ENCODE measurements at regions not wholly inside any gene's neighbourhood (a gene's known extent, or its start where the extent isn't known, plus 50 kb on each side); places are given as distances from the start of the nearest gene placed in this dataset.
A peak's percentile ranks its signal among the peaks of the same experiment; 100 is the strongest.

GRCh38 chr6:125539892-125540291, 209.5 kb upstream of the HEY2 start:
- no peak for DNase-seq (ENCODE audit: low read depth)
- TF ChIP-seq, protein P1, sequence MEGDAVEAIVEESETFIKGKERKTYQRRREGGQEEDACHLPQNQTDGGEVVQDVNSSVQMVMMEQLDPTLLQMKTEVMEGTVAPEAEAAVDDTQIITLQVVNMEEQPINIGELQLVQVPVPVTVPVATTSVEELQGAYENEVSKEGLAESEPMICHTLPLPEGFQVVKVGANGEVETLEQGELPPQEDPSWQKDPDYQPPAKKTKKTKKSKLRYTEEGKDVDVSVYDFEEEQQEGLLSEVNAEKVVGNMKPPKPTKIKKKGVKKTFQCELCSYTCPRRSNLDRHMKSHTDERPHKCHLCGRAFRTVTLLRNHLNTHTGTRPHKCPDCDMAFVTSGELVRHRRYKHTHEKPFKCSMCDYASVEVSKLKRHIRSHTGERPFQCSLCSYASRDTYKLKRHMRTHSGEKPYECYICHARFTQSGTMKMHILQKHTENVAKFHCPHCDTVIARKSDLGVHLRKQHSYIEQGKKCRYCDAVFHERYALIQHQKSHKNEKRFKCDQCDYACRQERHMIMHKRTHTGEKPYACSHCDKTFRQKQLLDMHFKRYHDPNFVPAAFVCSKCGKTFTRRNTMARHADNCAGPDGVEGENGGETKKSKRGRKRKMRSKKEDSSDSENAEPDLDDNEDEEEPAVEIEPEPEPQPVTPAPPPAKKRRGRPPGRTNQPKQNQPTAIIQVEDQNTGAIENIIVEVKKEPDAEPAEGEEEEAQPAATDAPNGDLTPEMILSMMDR (conservative IDR thresholded peaks at IDR 0.05; ENCODE audit: control insufficient read depth, insufficient read depth, low read depth, low read length) = no peak
- no peak overlapping the region for H3K4me3 ChIP-seq (ENCODE audit: control insufficient read depth, low read depth, low read length)

DNA sequence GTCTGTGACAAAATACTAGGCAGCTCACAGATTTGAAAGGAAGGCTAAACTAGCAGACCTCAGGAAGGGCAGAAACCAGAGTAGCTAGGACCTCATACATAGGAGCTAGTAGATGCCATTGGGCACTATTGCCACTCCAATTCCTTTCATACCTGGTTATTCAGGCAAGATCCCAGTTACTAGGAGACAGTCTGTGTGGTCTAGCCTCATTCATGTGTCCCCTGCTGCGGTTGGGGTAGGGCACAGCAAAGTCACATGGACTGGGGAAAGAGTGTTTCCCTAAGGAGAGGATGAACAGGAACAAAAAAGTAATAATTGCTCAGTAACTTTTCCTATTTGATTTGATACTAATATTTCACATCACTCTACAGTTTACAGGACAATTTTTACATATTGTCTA, 204.6 kb upstream of the HEY2 start:
- H3K4me3 ChIP-seq (ENCODE audit: control insufficient read depth, low read depth, low read length) = no peak overlapping the region
- no peak for DNase-seq (ENCODE audit: low read depth)
- TF ChIP-seq, protein P1 (conservative IDR thresholded peaks at IDR 0.05; ENCODE audit: control insufficient read depth, insufficient read depth, low read depth, low read length) = no peak

DNA sequence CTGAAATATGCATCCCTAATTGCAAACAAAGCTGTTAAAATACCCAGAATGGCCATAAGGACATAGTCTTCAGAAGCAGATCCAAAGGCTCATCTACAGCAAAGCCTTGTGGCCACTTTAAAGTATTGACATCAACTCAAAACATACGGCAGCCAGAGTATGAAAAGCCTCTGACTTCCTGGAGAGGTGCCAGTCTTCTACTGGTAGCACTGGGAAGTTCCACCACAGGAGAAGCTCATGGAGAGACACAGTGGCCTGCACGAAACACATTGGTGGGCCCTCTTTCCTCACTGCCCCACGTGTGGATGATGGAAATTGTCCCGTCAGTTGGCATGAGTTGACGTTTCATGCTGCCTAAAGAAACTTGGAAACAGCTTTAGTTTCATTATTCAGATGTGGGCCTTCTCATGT, 202.6 kb upstream of the HEY2 start:
- no peak overlapping the region for H3K4me3 ChIP-seq (ENCODE audit: control insufficient read depth, low read depth, low read length)
- peak; percentile 7 for DNase-seq (ENCODE audit: low read depth)
- TF ChIP-seq, protein P1 (conservative IDR thresholded peaks at IDR 0.05; ENCODE audit: control insufficient read depth, insufficient read depth, low read depth, low read length) = no peak

DNA sequence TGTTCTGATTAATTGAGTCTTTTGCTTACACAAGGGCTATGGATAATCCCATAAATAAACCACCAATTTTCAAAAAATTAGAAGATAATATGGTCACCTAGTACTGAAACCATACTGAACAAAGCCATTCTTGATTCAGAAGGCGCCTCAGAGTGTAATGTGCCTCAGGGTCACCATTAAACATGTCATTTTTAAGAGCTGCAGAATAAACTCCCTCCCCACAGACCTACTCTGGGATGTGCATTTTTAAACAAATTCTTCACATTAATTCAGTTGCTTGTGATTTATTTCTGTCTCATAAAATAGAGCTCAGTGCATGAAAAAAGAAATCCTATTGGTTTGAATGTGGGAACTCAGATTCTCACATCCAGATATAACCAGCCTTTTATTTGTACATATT, 202.1 kb upstream of the HEY2 start:
- TF ChIP-seq, protein P1 (conservative IDR thresholded peaks at IDR 0.05; ENCODE audit: control insufficient read depth, insufficient read depth, low read depth, low read length) = no peak
- DNase-seq (ENCODE audit: low read depth) = no peak
- H3K4me3 ChIP-seq (ENCODE audit: control insufficient read depth, low read depth, low read length) = no peak overlapping the region

- TF ChIP-seq, protein P1 (conservative IDR thresholded peaks at IDR 0.05; ENCODE audit: control insufficient read depth, insufficient read depth, low read depth, low read length) = no peak
- DNase-seq (ENCODE audit: low read depth) = no peak
- H3K4me3 ChIP-seq (ENCODE audit: control insufficient read depth, low read depth, low read length) = no peak overlapping the region
Observed at GRCh38 chr6:125549202-125549884, 200.1 kb upstream of the HEY2 start.

DNA sequence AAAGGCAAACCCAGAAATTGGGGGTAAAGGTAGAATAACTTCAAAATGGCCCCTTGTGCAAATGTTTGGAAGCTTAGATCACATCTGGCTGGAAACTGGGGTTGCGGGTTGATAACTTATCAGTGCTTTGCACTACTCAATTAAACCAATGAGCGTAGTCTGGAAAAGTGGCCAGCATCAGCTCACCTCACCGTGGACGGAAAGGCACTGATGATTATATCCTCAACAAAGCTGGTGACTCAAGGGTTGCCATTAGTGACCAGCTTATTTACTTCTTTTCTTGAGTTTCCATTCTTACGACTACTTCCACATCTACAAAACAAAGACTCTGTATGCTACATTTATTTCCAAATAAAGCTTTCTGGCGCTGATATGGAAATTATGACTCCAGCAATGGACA, 198.5 kb upstream of the HEY2 start:
- no peak for DNase-seq (ENCODE audit: low read depth)
- TF ChIP-seq, protein P1 (conservative IDR thresholded peaks at IDR 0.05; ENCODE audit: control insufficient read depth, insufficient read depth, low read depth, low read length) = no peak
- H3K4me3 ChIP-seq (ENCODE audit: control insufficient read depth, low read depth, low read length) = no peak overlapping the region

- no peak for DNase-seq (ENCODE audit: low read depth)
- no peak overlapping the region for H3K4me3 ChIP-seq (ENCODE audit: control insufficient read depth, low read depth, low read length)
- TF ChIP-seq, protein P1 (conservative IDR thresholded peaks at IDR 0.05; ENCODE audit: control insufficient read depth, insufficient read depth, low read depth, low read length) = no peak
Observed at GRCh38 chr6:125552819-125553218, 196.6 kb upstream of the HEY2 start.

All from fibroblast of mammary gland (primary cell).